Common myeloid progenitor, CD34-positive (primary cell): ENCODE measurements at regions not wholly inside any gene's neighbourhood (a gene's known extent, or its start where the extent isn't known, plus 50 kb on each side); places are given as distances from the start of the nearest gene placed in this dataset.

Experiments
- CTCF ChIA-PET: fragments of 350-600 bp; sonication (Branson Sonifier 250); formaldehyde crosslinking; loops from one replicate; lab custom pipeline; 2021; ENCODE audit warnings: antibody characterized with exemption; lab: Charles Lee
- POLR2A ChIA-PET: fragments of 350-600 bp; sonication (Branson Sonifier 250); formaldehyde crosslinking; loops from one replicate; lab custom pipeline; 2021; ENCODE audit warnings: antibody characterized with exemption; lab: Charles Lee
- DNase-seq, 3 donors: peaks; one replicate each; pipeline versions ENCODE4 v3.0.0 to v3.0.0-alpha.2; 2013
- H3K27ac ChIP-seq, 2 experiments: 1 replicate in 1 of 2; 2 replicates in 1 of 2; pipeline ENCODE4 v1.7.0; 2013; ENCODE audit warnings: inconsistent platforms in 2 of 2, low read length in 2 of 2, mild to moderate bottlenecking in 2 of 2, low read depth in 1 of 2, moderate library complexity in 1 of 2; ENCODE audit not compliant: severe bottlenecking in 2 of 2, insufficient read depth in 1 of 2, poor library complexity in 1 of 2
- H3K27me3 ChIP-seq, 5 experiments: replicated peaks in 2 of 5; 1 replicate in 3 of 5; 2 replicates in 2 of 5; pipeline versions ENCODE4 v1.6.1 to v1.7.0; 2013; ENCODE audit warnings: low read length in 4 of 5, mild to moderate bottlenecking in 2 of 5, moderate library complexity in 2 of 5, inconsistent platforms in 1 of 5; ENCODE audit not compliant: insufficient read depth in 5 of 5, control insufficient read depth in 4 of 5
- H3K36me3 ChIP-seq, 4 experiments: 1 replicate in 2 of 4; 2 replicates in 2 of 4; pipeline versions ENCODE4 v1.6.1 to v1.7.0; 2013; ENCODE audit warnings: low read length in 3 of 4, control low read depth in 1 of 4, mild to moderate bottlenecking in 1 of 4; ENCODE audit not compliant: control insufficient read depth in 4 of 4, insufficient read depth in 4 of 4
- H3K4me1 ChIP-seq, 4 experiments: 1 replicate in 3 of 4; 2 replicates in 1 of 4; pipeline versions ENCODE4 v1.6.1 to v1.7.1; 2013; ENCODE audit warnings: low read length in 3 of 4, mild to moderate bottlenecking in 3 of 4, control low read depth in 1 of 4, inconsistent platforms in 1 of 4, moderate library complexity in 1 of 4; ENCODE audit not compliant: control insufficient read depth in 4 of 4, insufficient read depth in 4 of 4; ENCODE audit errors: control extremely low read depth in 1 of 4
- H3K4me3 ChIP-seq, 7 experiments: 1 replicate in 4 of 7; 2 replicates in 3 of 7; pipeline versions ENCODE4 v1.5.1 to v1.7.0; 2013; ENCODE audit warnings: mild to moderate bottlenecking in 7 of 7, low read length in 6 of 7, moderate library complexity in 6 of 7, inconsistent platforms in 2 of 7, low read depth in 2 of 7, control low read depth in 1 of 7; ENCODE audit not compliant: insufficient read depth in 4 of 7, control insufficient read depth in 1 of 7; ENCODE audit errors: extremely low read depth in 1 of 7
- H3K9me3 ChIP-seq, 5 experiments: 1 replicate in 4 of 5; 2 replicates in 1 of 5; pipeline versions ENCODE4 v1.6.1 to v1.7.1; 2013; ENCODE audit warnings: low read length in 4 of 5, mild to moderate bottlenecking in 2 of 5, inconsistent platforms in 1 of 5, low read depth in 1 of 5, moderate library complexity in 1 of 5; ENCODE audit not compliant: control insufficient read depth in 4 of 5, insufficient read depth in 2 of 5; ENCODE audit errors: control extremely low read depth in 1 of 5
- WGBS: methylation state at CpG from one replicate; pipeline ENCODE4 v1.1.5; 2013; ENCODE audit not compliant: insufficient coverage; 5-methylcytosine and 5-hydroxymethylcytosine counted together

DNA sequence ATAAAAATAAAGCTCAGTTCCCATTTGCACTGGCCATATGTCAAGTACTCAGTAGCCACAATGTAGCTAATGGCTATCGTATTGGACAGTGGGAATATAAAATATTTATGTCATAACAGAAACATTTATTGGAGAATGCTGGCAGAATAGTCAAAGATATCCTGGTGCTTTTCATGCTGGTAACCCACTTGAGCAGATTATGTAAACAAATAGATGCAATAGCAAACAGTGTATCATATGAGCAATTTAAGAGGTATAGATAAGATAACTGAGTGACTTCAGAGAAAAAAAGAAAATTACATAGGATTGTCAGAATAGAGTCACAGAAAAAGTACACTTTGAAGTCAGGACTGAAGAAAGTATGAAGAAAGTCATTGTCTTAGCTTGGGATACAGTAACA is 426.6 kb downstream of the NDFIP2 start:
- POLR2A ChIA-PET, result interaction anchor here (0.9 kb wide), 1 partner anchor 50 kb away, joined by 4 read pairs; no protein-coding TSS in a partner anchor
- no peaks in the 10 kb centered on the region for H3K36me3 ChIP-seq
- DNase-seq, result no peak
- no peak overlapping the region for H3K4me3 ChIP-seq
- H3K27me3 ChIP-seq, result no peaks in the 10 kb centered on the region
- no peak overlapping the region for H3K27ac ChIP-seq
- WGBS, result no CpG with 5 or more reads among the region's 1 CpG
- CTCF ChIA-PET, result interaction anchor here (0.8 kb wide), 1 partner anchor 20 kb away, joined by 3 read pairs; no protein-coding TSS in a partner anchor
- peaks cover 0 to 6% (median 2%) of the 10 kb centered on the region in 4 experiments for H3K4me1 ChIP-seq
- no peaks in the 10 kb centered on the region for H3K9me3 ChIP-seq

DNA sequence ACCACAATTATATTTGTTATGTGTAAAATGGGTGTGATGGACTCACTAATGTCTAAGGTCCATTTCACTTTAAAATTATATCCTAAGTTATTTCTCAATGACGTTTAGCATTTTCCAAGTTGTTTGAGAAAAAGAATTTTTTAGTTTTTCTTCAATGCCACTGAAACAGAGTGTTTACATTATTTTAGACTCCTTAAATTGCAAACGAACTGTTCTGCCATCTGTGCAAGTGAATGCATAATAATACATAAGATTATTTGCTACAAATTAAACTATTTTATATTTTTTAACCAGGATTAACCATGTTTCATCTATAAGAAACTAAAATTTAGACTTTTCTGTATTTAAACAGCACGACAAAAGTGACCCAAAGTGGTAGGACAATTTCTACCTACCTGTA is 425.4 kb downstream of the NDFIP2 start:
- H3K27me3 ChIP-seq, result no peaks in the 10 kb centered on the region
- H3K4me3 ChIP-seq, result no peak overlapping the region
- no peak overlapping the region for H3K27ac ChIP-seq
- ChIA-PET POLR2A (interaction anchor here (0.9 kb wide), 1 partner anchor 51 kb away, joined by 4 read pairs; no protein-coding TSS in a partner anchor), CTCF (no interaction called here)
- no peak for DNase-seq
- 100% methylated on average over 1 of the region's 3 CpGs for WGBS
- no peaks in the 10 kb centered on the region for H3K9me3 ChIP-seq
- no peaks in the 10 kb centered on the region for H3K36me3 ChIP-seq
- peaks cover 0 to 6% (median 2%) of the 10 kb centered on the region in 4 experiments for H3K4me1 ChIP-seq

DNA sequence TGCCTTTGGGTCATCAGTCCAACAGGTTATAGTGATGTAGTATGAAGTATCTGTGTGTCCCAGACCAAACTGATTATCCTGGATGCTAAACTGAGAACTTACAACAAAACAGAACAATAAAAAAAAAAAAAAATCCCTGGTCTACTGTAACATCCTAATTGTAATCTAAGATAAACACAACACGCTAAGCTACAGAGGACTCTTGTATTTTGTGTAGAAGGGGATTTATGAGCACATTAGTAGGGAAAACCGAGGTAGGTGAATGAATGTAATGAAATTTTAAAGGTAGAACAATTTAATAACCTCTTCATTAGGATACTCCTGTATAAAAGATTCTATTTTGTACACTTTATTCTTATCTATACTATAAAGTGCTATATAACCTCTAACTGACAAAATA is 424.1 kb downstream of the NDFIP2 start:
- no CpG with 5 or more reads among the region's 2 CpGs for WGBS

DNA sequence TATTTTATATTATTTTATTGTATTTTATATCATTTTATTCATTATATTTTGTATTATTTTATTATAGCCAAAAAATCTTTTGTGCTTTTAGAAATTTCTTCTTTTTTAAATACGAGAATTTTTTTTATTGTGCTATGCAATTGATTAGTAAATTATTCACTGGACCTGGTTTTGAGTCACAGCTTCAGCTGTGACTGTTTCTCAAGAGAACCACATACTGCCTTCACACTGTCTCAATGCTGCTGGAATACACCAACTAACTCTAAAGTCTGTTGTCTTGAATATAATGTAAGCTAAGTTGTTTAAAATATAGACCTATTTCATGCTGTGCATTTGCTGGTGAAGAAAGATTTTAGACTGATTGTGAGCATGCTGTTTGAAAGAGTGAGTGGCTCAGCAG is 423.6 kb downstream of the NDFIP2 start:
- DNase-seq, result no peak
- no CpG with 5 or more reads among the region's 1 CpG for WGBS
- Histone ChIP-seq H3K4me1 (peaks cover 0 to 3% (median 0%) of the 10 kb centered on the region in 4 experiments), H3K27ac (no peak overlapping the region), H3K4me3 (no peak overlapping the region), H3K9me3 (peaks cover 0 to 3% (median 0%) of the 10 kb centered on the region in 5 experiments), H3K27me3 (no peaks in the 10 kb centered on the region), H3K36me3 (no peaks in the 10 kb centered on the region)
- ChIA-PET POLR2A (no interaction called here), CTCF (no interaction called here)

More for the DNA sequence above, 424.1 kb downstream of the NDFIP2 start:
- CTCF ChIA-PET, result no interaction called here
- no peak for DNase-seq
- POLR2A ChIA-PET, result no interaction called here
- Histone ChIP-seq H3K27ac (no peak overlapping the region), H3K27me3 (no peaks in the 10 kb centered on the region), H3K4me3 (no peak overlapping the region), H3K36me3 (no peaks in the 10 kb centered on the region), H3K4me1 (peaks cover 0 to 6% (median 2%) of the 10 kb centered on the region in 4 experiments), H3K9me3 (peaks cover 0 to 3% (median 0%) of the 10 kb centered on the region in 5 experiments)

DNA sequence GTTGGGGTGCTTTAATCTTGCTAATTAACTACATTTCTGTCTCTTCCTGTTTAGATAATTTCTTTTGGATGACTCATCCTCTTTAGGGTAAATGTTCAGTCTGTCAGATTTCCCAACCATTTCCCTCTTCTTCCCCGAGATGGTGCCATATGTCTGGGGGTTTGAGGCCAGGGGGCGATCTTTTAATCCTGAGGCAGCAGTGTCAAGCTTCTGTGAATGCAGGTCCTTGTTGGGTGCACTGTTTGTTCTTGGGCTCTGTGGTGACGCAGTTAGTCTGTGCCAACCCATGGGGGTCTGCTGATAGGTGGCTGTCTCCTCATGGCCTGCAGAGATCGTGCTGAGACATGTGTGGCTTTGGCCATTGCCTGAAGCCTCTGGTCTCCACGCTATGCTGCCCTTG is 420.4 kb downstream of the NDFIP2 start:
- H3K36me3 ChIP-seq, result no peaks in the 10 kb centered on the region
- no peaks in the 10 kb centered on the region for H3K4me1 ChIP-seq
- no peaks in the 10 kb centered on the region for H3K27me3 ChIP-seq
- H3K9me3 ChIP-seq, result peaks cover 0 to 3% (median 0%) of the 10 kb centered on the region in 5 experiments
- no peak overlapping the region for H3K27ac ChIP-seq
- ChIA-PET CTCF (no interaction called here), POLR2A (no interaction called here)
- no peak overlapping the region for H3K4me3 ChIP-seq
- DNase-seq, result peak in 1 of 3 donors; percentile 8
- WGBS, result 96% methylated on average over 4 of the region's 5 CpGs

DNA sequence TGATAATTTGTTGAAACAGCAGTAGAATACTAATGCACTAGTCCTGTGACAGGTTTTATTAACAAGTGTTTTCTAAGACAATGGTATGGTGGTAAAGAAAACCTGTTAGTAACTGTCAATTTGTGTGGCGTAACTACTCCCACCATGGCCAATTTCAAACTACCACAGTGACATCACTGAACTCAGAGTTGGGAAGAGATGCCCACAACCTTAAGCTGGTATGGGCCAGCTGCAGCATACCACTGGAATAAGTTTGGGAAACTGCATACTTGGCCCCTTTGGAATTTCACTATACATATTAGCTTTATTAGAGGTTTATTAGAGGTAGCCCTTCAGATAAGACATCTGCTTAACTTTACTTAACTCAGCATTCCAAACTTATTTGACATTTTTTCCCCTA is 419.4 kb downstream of the NDFIP2 start:
- POLR2A ChIA-PET, result no interaction called here
- WGBS, result no CpG with 5 or more reads among the region's 1 CpG
- Histone ChIP-seq H3K4me3 (no peak overlapping the region), H3K4me1 (no peaks in the 10 kb centered on the region), H3K27me3 (no peaks in the 10 kb centered on the region), H3K27ac (no peak overlapping the region), H3K36me3 (no peaks in the 10 kb centered on the region), H3K9me3 (peaks cover 0 to 3% (median 0%) of the 10 kb centered on the region in 5 experiments)
- DNase-seq, result no peak
- CTCF ChIA-PET, result interaction anchor here (0.6 kb wide), 1 partner anchor 33 kb away, joined by 3 read pairs; no protein-coding TSS in a partner anchor

DNA sequence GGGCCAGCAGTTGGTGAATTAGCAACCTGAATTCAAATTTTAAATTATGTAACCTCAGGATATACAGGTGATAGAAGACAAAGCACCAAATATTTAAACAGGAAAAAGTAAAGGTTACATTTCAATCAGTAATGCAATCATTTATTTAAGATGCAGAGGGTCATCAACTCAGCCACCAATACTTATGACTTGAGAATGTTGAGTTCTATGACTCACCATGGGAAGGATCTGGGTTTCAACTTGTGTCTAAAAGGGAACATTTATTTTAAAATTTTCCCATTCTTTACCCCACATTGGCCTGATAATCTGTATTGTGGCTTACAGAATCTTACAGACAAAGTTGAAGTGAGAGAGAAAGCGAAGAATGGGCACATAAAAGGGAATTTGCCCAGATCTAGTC is 418.0 kb downstream of the NDFIP2 start:
- no peaks in the 10 kb centered on the region for H3K36me3 ChIP-seq
- 100% methylated on average over 1 of the region's 1 CpG for WGBS
- H3K27ac ChIP-seq, result no peak overlapping the region
- CTCF ChIA-PET, result interaction anchor here (1.0 kb wide), 1 partner anchor 12 kb away, joined by 4 read pairs; no protein-coding TSS in a partner anchor
- no peaks in the 10 kb centered on the region for H3K27me3 ChIP-seq
- H3K4me3 ChIP-seq, result no peak overlapping the region
- POLR2A ChIA-PET, result no interaction called here
- DNase-seq, result no peak
- H3K9me3 ChIP-seq, result peaks cover 0 to 3% (median 0%) of the 10 kb centered on the region in 5 experiments
- no peaks in the 10 kb centered on the region for H3K4me1 ChIP-seq
